OCI-LY3 (cell line): ENCODE measurements at regions not wholly inside any gene's neighbourhood (a gene's known extent, or its start where the extent isn't known, plus 50 kb on each side); places are given as distances from the start of the nearest gene placed in this dataset.

Experiments used
- CTCF ChIP-seq: fragments of 200-600, 300-600 bp; sonication (generic); IDR thresholded peaks from 2 replicates; pipeline ENCODE4 v1.5.1; 2014; ENCODE audit warnings: antibody characterized with exemption, low read length, low read depth
- EZH2phosphoT487 ChIP-seq: fragments of 200-600 bp; shearing (Covaris generic); IDR thresholded peaks from 2 replicates; pipeline ENCODE4 v1.6.1; 2018; ENCODE audit warnings: antibody characterized with exemption, mixed run types, low read depth

DNA sequence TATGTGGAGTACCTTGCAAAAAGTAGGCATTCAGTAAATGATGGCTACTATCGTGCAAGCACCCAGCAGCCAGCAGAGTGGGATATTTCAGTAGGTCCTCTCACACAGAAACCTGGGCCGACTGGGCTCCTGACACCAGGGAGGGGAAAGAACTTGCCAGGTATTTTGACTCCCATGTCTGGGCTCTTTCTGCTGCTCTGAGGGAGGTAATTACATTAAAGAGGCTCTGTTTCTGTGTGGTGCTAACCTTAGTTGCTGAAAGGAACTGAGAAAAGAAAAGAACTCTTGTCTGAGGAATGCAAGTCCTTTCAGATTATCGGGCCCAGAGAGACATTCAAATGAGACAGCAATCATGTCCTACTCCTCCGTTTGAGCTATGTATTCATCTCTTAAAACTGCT is 175.8 kb upstream of the MTMR8 start:
- TF ChIP-seq EZH2phosphoT487 (no peak), CTCF (no peak)
